ENCODE measurements at regions not wholly inside any gene's neighbourhood (a gene's known extent, or its start where the extent isn't known, plus 50 kb on each side); places are given as distances from the start of the nearest gene placed in this dataset.

DNA sequence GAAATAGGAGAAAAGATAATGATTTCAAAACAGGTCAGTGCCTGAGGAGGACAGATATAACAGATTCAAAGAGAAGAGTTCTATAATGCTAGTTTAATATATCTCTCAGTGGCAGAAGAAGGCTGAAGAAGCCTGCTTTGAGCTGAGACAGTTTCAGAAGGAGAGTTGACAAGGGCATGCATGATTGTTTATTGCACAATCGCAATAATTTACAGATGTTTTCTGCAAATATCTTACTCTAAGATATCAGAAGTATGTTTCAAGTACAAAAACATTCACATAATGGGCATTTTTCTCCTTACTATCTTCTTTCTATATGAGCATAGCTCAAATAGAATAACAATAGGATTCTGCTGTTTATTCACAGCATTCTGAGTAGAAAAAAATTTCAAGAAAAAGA lies 557.7 kb upstream of the NRSN1 start:
- TF ChIP-seq, protein P1, sequence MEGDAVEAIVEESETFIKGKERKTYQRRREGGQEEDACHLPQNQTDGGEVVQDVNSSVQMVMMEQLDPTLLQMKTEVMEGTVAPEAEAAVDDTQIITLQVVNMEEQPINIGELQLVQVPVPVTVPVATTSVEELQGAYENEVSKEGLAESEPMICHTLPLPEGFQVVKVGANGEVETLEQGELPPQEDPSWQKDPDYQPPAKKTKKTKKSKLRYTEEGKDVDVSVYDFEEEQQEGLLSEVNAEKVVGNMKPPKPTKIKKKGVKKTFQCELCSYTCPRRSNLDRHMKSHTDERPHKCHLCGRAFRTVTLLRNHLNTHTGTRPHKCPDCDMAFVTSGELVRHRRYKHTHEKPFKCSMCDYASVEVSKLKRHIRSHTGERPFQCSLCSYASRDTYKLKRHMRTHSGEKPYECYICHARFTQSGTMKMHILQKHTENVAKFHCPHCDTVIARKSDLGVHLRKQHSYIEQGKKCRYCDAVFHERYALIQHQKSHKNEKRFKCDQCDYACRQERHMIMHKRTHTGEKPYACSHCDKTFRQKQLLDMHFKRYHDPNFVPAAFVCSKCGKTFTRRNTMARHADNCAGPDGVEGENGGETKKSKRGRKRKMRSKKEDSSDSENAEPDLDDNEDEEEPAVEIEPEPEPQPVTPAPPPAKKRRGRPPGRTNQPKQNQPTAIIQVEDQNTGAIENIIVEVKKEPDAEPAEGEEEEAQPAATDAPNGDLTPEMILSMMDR (IDR thresholded peaks at IDR 0.05; ENCODE audit: low read depth, low read length, missing input control), result no peak
- TF ChIP-seq, protein P2, sequence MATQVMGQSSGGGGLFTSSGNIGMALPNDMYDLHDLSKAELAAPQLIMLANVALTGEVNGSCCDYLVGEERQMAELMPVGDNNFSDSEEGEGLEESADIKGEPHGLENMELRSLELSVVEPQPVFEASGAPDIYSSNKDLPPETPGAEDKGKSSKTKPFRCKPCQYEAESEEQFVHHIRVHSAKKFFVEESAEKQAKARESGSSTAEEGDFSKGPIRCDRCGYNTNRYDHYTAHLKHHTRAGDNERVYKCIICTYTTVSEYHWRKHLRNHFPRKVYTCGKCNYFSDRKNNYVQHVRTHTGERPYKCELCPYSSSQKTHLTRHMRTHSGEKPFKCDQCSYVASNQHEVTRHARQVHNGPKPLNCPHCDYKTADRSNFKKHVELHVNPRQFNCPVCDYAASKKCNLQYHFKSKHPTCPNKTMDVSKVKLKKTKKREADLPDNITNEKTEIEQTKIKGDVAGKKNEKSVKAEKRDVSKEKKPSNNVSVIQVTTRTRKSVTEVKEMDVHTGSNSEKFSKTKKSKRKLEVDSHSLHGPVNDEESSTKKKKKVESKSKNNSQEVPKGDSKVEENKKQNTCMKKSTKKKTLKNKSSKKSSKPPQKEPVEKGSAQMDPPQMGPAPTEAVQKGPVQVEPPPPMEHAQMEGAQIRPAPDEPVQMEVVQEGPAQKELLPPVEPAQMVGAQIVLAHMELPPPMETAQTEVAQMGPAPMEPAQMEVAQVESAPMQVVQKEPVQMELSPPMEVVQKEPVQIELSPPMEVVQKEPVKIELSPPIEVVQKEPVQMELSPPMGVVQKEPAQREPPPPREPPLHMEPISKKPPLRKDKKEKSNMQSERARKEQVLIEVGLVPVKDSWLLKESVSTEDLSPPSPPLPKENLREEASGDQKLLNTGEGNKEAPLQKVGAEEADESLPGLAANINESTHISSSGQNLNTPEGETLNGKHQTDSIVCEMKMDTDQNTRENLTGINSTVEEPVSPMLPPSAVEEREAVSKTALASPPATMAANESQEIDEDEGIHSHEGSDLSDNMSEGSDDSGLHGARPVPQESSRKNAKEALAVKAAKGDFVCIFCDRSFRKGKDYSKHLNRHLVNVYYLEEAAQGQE (IDR thresholded peaks at IDR 0.05), result no peak
